H1 (cell line): ENCODE measurements at regions not wholly inside any gene's neighbourhood (a gene's known extent, or its start where the extent isn't known, plus 50 kb on each side); places are given as distances from the start of the nearest gene placed in this dataset.

ENCODE experiments used
- CTCF ChIA-PET: fragments of 300-600 bp; sonication (Branson Sonifier 250); formaldehyde crosslinking; loops from one replicate; lab custom pipeline; 2021; ENCODE audit not compliant: partially characterized antibody; lab: Charles Lee
- POLR2A ChIA-PET: fragments of 300-600 bp; sonication (Branson Sonifier 250); formaldehyde crosslinking; loops from one replicate; lab custom pipeline; 2021; ENCODE audit warnings: inconsistent platforms; ENCODE audit not compliant: partially characterized antibody; lab: Charles Lee
- DNase-seq, 2 experiments: peaks; one replicate each; pipeline versions ENCODE4 v3.0.0 to v3.0.0-alpha.2; 2010 to 2022; ENCODE audit warnings: low spot score in 2 of 2, low read depth in 1 of 2, mixed read lengths in 1 of 2
- FAIRE-seq: peaks from 2 replicates; lab custom pipeline; 2011; peaks lifted over from hg19 to GRCh38; lab: Jason Lieb, UNC
- H2AFZ ChIP-seq: 2 replicates; pipeline ENCODE4 v1.8.1; 2012; ENCODE audit warnings: low read length, inconsistent platforms
- H2AK5ac ChIP-seq: 2 replicates; pipeline ENCODE4 v1.6.1; 2013; ENCODE audit warnings: low read depth, low read length
- H2BK120ac ChIP-seq: replicated peaks from 2 replicates; pipeline ENCODE3; 2013; ENCODE audit warnings: low read depth, low read length, inconsistent platforms
- H2BK12ac ChIP-seq: 2 replicates; pipeline ENCODE4 v1.6.1; 2013; ENCODE audit warnings: low read depth, low read length
- H2BK15ac ChIP-seq: 2 replicates; pipeline ENCODE4 v1.6.1; 2013; ENCODE audit warnings: low read length
- H2BK20ac ChIP-seq: 2 replicates; pipeline ENCODE4 v1.6.1; 2013; ENCODE audit warnings: low read length
- H2BK5ac ChIP-seq: 2 replicates; pipeline ENCODE4 v1.6.1; 2013; ENCODE audit warnings: low read depth, low read length
- H3K14ac ChIP-seq: 2 replicates; pipeline ENCODE4 v1.6.1; 2013; ENCODE audit warnings: inconsistent platforms; ENCODE audit not compliant: insufficient read length
- H3K18ac ChIP-seq: 2 replicates; pipeline ENCODE4 v1.6.1; 2013; ENCODE audit warnings: low read length; ENCODE audit errors: extremely low read depth
- H3K23ac ChIP-seq: 2 replicates; pipeline ENCODE4 v1.6.1; 2013; ENCODE audit warnings: inconsistent platforms; ENCODE audit not compliant: insufficient read length
- H3K23me2 ChIP-seq: 2 replicates; pipeline ENCODE4 v1.6.1; 2013; ENCODE audit warnings: low read depth, low read length
- H3K27ac ChIP-seq: 2 replicates; pipeline ENCODE4 v1.6.1; 2011; ENCODE audit warnings: low read depth, low read length, inconsistent platforms
- H3K27me3 ChIP-seq, 4 experiments: replicated peaks in 1 of 4; 1 replicate in 1 of 4; 2 replicates in 3 of 4; pipeline versions ENCODE4 v1.6.1 to v1.8.1; 2011 to 2013; ENCODE audit warnings: low read length in 3 of 4, mild to moderate bottlenecking in 3 of 4, inconsistent platforms in 2 of 4, mixed read lengths in 2 of 4, moderate library complexity in 1 of 4; ENCODE audit not compliant: control insufficient read depth in 3 of 4, insufficient read depth in 3 of 4; ENCODE audit errors: extremely low read depth in 1 of 4
- H3K36me3 ChIP-seq, 4 experiments: 2 replicates each; pipeline versions ENCODE4 v1.6.1 to v1.8.1; 2011 to 2013; ENCODE audit warnings: mild to moderate bottlenecking in 4 of 4, low read length in 3 of 4, moderate library complexity in 2 of 4, control low read depth in 1 of 4, inconsistent platforms in 1 of 4; ENCODE audit not compliant: insufficient read depth in 4 of 4, control insufficient read depth in 2 of 4
- H3K4ac ChIP-seq: replicated peaks from 2 replicates; pipeline ENCODE3; 2013; ENCODE audit warnings: low read length, low read depth, mixed read lengths, inconsistent platforms; ENCODE audit not compliant: insufficient read length
- H3K4me1 ChIP-seq, 4 experiments: replicated peaks in 1 of 4; 1 replicate in 1 of 4; 2 replicates in 3 of 4; pipeline versions ENCODE4 v1.6.1 to v1.8.1; 2011 to 2013; ENCODE audit warnings: low read length in 3 of 4, inconsistent platforms in 2 of 4, mixed read lengths in 1 of 4; ENCODE audit not compliant: insufficient read depth in 4 of 4, control insufficient read depth in 3 of 4
- H3K4me2 ChIP-seq, 2 experiments: 2 replicates each; pipeline versions ENCODE4 v1.6.1 to v1.8.1; 2011 to 2013; ENCODE audit warnings: low read depth in 2 of 2, low read length in 2 of 2, control low read depth in 1 of 2, inconsistent platforms in 1 of 2, mild to moderate bottlenecking in 1 of 2; ENCODE audit not compliant: insufficient read depth in 1 of 2
- H3K4me3 ChIP-seq, 4 experiments: fragments of 200-600, 300-600 bp in 1 of 4; sonication (generic), shearing (Covaris generic), sonication (Bioruptor Twin) in 1 of 4; 2 replicates each; pipeline versions ENCODE4 v1.5.1 to v1.8.1; 2011 to 2016; ENCODE audit warnings: low read length in 4 of 4, low read depth in 3 of 4, control low read depth in 2 of 4, inconsistent platforms in 2 of 4, mild to moderate bottlenecking in 2 of 4, mixed read lengths in 1 of 4, moderate library complexity in 1 of 4; ENCODE audit not compliant: insufficient read depth in 2 of 4; ENCODE audit errors: extremely low read depth in 1 of 4
- H3K56ac ChIP-seq: replicated peaks from 2 replicates; pipeline ENCODE3; 2013; ENCODE audit warnings: low read depth, mild to moderate bottlenecking, mixed read lengths, low read length, inconsistent platforms; ENCODE audit not compliant: insufficient read length
- H3K79me1 ChIP-seq: 2 replicates; pipeline ENCODE4 v1.6.1; 2013; ENCODE audit warnings: low read depth, low read length, control low read depth
- H3K79me2 ChIP-seq, 2 experiments: 2 replicates each; pipeline versions ENCODE4 v1.6.1 to v1.8.1; 2012 to 2013; ENCODE audit warnings: low read length in 2 of 2, mild to moderate bottlenecking in 2 of 2, inconsistent platforms in 1 of 2; ENCODE audit not compliant: insufficient read depth in 2 of 2, control insufficient read depth in 1 of 2
- H3K9ac ChIP-seq, 4 experiments: replicated peaks in 1 of 4; 1 replicate in 1 of 4; 2 replicates in 3 of 4; pipeline versions ENCODE4 v1.6.1 to v1.8.1; 2011 to 2013; ENCODE audit warnings: low read depth in 3 of 4, low read length in 3 of 4, control low read depth in 2 of 4, mild to moderate bottlenecking in 2 of 4, moderate library complexity in 2 of 4, inconsistent platforms in 1 of 4; ENCODE audit errors: extremely low read depth in 1 of 4
- H3K9me3 ChIP-seq, 2 experiments: 2 replicates each; pipeline versions ENCODE4 v1.6.1 to v1.8.1; 2012 to 2013; ENCODE audit warnings: mild to moderate bottlenecking in 2 of 2, moderate library complexity in 2 of 2, control low read depth in 1 of 2, inconsistent platforms in 1 of 2, low read depth in 1 of 2, low read length in 1 of 2, mixed read lengths in 1 of 2; ENCODE audit not compliant: insufficient read depth in 2 of 2
- H4K20me1 ChIP-seq, 2 experiments: replicated peaks in 1 of 2; 2 replicates each; pipeline versions ENCODE3 to v1.8.1; 2011 to 2013; ENCODE audit warnings: inconsistent platforms in 2 of 2, low read length in 2 of 2, mild to moderate bottlenecking in 1 of 2; ENCODE audit not compliant: insufficient read depth in 2 of 2, control insufficient read depth in 1 of 2
- H4K5ac ChIP-seq: 2 replicates; pipeline ENCODE4 v1.6.1; 2013; ENCODE audit warnings: low read length, low read depth, mixed read lengths, inconsistent platforms; ENCODE audit not compliant: insufficient read length
- H4K8ac ChIP-seq: 2 replicates; pipeline ENCODE4 v1.8.0; 2013; ENCODE audit warnings: mild to moderate bottlenecking, moderate library complexity, low read length, inconsistent platforms; ENCODE audit not compliant: insufficient read depth; ENCODE audit errors: extremely low read depth
- H4K91ac ChIP-seq: replicated peaks from 2 replicates; pipeline ENCODE3; 2013; ENCODE audit warnings: low read length, mixed read lengths, inconsistent platforms; ENCODE audit not compliant: insufficient read length
- CEBPB ChIP-seq: IDR thresholded peaks from 2 replicates; pipeline ENCODE4 v1.6.1; 2012; ENCODE audit warnings: low read depth, low read length
- CHD1 ChIP-seq: IDR thresholded peaks from 2 replicates; pipeline ENCODE4 v1.6.1; 2012; ENCODE audit warnings: low read depth, low read length, improper control_type of control experiment
- CHD2 ChIP-seq: IDR thresholded peaks from 2 replicates; pipeline ENCODE4 v1.6.1; 2012; ENCODE audit warnings: low read length, improper control_type of control experiment
- EP300 ChIP-seq, 2 experiments: IDR thresholded peaks; 1 replicate in 1 of 2; 2 replicates in 1 of 2; pipeline ENCODE4 v1.6.1; 2011 to 2012; ENCODE audit warnings: low read depth in 2 of 2, low read length in 2 of 2, mild to moderate bottlenecking in 2 of 2, borderline replicate concordance in 1 of 2, inconsistent platforms in 1 of 2, moderate library complexity in 1 of 2
- GABPA ChIP-seq: IDR thresholded peaks from 2 replicates; pipeline ENCODE4 v1.6.1; 2011; ENCODE audit warnings: mild to moderate bottlenecking, low read length, moderate library complexity, borderline replicate concordance; ENCODE audit not compliant: insufficient read depth
- HDAC6 ChIP-seq: IDR thresholded peaks from one replicate; pipeline ENCODE4 v1.7.1; 2012; ENCODE audit warnings: low read depth, mild to moderate bottlenecking, inconsistent platforms, low read length, moderate library complexity
- RBBP5 ChIP-seq: IDR thresholded peaks from 2 replicates; pipeline ENCODE4 v1.7.1; 2012; ENCODE audit warnings: low read depth, mild to moderate bottlenecking, inconsistent platforms, low read length, moderate library complexity, borderline replicate concordance
- RXRA ChIP-seq: IDR thresholded peaks from 2 replicates; pipeline ENCODE4 v1.6.1; 2011; ENCODE audit warnings: low read depth, mild to moderate bottlenecking, low read length, moderate library complexity; ENCODE audit not compliant: insufficient read depth
- SIX5 ChIP-seq: IDR thresholded peaks from 2 replicates; pipeline ENCODE4 v1.6.1; 2011; ENCODE audit warnings: mild to moderate bottlenecking, low read depth, low read length
- SRF ChIP-seq: IDR thresholded peaks from 2 replicates; pipeline ENCODE4 v1.6.1; 2011; ENCODE audit warnings: mild to moderate bottlenecking, low read depth, low read length, moderate library complexity
- TBP ChIP-seq: IDR thresholded peaks from 2 replicates; pipeline ENCODE4 v1.6.1; 2011; ENCODE audit warnings: low read depth, low read length, improper control_type of control experiment
- TEAD4 ChIP-seq: IDR thresholded peaks from 2 replicates; pipeline ENCODE4 v1.6.1; 2012; ENCODE audit warnings: low read depth, low read length, inconsistent platforms, mixed read lengths
- WGBS, 2 experiments: shearing (Covaris generic) in 1 of 2; methylation state at CpG; one replicate each; pipeline versions ENCODE4 v1.1.6 to v1.1.7; 2013 to 2015; ENCODE audit warnings: low lambda C conversion rate in 2 of 2, mixed read lengths in 2 of 2, inconsistent platforms in 1 of 2, low coverage in 1 of 2, missing lambda C conversion rate in 1 of 2; ENCODE audit not compliant: insufficient replicate concordance in 2 of 2, insufficient coverage in 1 of 2, insufficient read length in 1 of 2; ENCODE audit errors: extremely low coverage in 1 of 2, missing lambda C conversion rate in 1 of 2; 5-methylcytosine and 5-hydroxymethylcytosine counted together
- TF ChIP-seq, protein P1 (sequence below): IDR thresholded peaks from 2 replicates; pipeline ENCODE4 v1.6.1; 2012; ENCODE audit warnings: low read length, inconsistent platforms

DNA sequence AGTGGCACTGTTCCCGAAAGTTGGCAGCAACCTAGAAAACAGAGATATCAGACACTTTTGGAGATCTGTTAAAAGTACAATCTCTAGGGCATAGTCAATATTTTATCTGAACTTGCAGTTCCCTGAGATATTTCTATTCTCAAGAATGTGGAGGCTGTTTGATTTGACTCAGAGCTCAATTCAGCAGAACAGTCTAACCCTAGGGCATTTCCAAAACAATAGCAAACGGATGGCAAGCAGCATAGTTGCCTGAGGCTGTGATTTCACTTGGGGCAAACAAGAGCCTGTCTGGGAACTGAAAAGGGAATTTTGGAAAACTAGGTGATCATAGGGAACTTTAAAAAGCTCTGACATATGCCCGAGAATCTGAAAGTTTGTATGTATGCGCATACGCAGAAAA lies 772.8 kb upstream of the LRRTM1 start:
- peak overlapping the region; percentile 8 to 35; a peak in 1 of 4 replicates for H3K4me2 ChIP-seq
- no peak overlapping the region for H4K91ac ChIP-seq
- no peak overlapping the region for H3K14ac ChIP-seq
- TF ChIP-seq CHD1, result no peak
- TF ChIP-seq SRF, result no peak
- no peak for TF ChIP-seq RBBP5
- TF ChIP-seq, protein P1, sequence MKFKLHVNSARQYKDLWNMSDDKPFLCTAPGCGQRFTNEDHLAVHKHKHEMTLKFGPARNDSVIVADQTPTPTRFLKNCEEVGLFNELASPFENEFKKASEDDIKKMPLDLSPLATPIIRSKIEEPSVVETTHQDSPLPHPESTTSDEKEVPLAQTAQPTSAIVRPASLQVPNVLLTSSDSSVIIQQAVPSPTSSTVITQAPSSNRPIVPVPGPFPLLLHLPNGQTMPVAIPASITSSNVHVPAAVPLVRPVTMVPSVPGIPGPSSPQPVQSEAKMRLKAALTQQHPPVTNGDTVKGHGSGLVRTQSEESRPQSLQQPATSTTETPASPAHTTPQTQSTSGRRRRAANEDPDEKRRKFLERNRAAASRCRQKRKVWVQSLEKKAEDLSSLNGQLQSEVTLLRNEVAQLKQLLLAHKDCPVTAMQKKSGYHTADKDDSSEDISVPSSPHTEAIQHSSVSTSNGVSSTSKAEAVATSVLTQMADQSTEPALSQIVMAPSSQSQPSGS, result no peak
- no peak for TF ChIP-seq TBP
- no peak for TF ChIP-seq GABPA
- TF ChIP-seq RXRA, result no peak
- no peak for TF ChIP-seq TEAD4
- no peak for TF ChIP-seq SIX5
- no peak for TF ChIP-seq CEBPB
- no peak for TF ChIP-seq EP300 (IDR thresholded peaks at IDR 0.05; ENCODE audit: borderline replicate concordance in 1 of 2, low read depth in 2 of 2, low read length in 2 of 2)
- TF ChIP-seq HDAC6, result no peak
- TF ChIP-seq CHD2, result no peak

More for the DNA sequence above, 772.8 kb upstream of the LRRTM1 start:
- peak in 1 of 2 experiments; percentile 36 for DNase-seq
- H3K4ac ChIP-seq, result no peak overlapping the region
- H3K36me3 ChIP-seq, result no peaks in the 10 kb centered on the region
- no peak overlapping the region for H2BK15ac ChIP-seq
- no peak overlapping the region for H2AFZ ChIP-seq
- H3K27me3 ChIP-seq, result no peaks in the 10 kb centered on the region
- H3K23ac ChIP-seq, result no peak overlapping the region
- H3K9me3 ChIP-seq, result no peaks in the 10 kb centered on the region
- peak overlapping the region; percentile 77; the same call in 1 of the 2 replicates for H2BK20ac ChIP-seq
- H2BK120ac ChIP-seq, result no peak overlapping the region
- no peak overlapping the region for H2BK12ac ChIP-seq
- H4K8ac ChIP-seq, result no peak overlapping the region
- CTCF ChIA-PET, result interaction anchor here (0.6 to 2.8 kb wide), 3 partner anchors 10 to 17 kb away, joined by 3 to 14 read pairs (median 3); no protein-coding TSS in a partner anchor
- H4K20me1 ChIP-seq, result no peaks in the 10 kb centered on the region
- FAIRE-seq, result no peak
- H3K56ac ChIP-seq, result no peak overlapping the region
- no peak overlapping the region for H3K4me3 ChIP-seq
- H3K4me1 ChIP-seq, result peaks cover 0 to 6% (median 2%) of the 10 kb centered on the region in 4 experiments; a peak in 3 of 7 replicates
- H2BK5ac ChIP-seq, result no peak overlapping the region
- H3K18ac ChIP-seq, result no peak overlapping the region
- no peaks in the 10 kb centered on the region for H3K23me2 ChIP-seq
- H3K9ac ChIP-seq, result no peak overlapping the region
- no peak overlapping the region for H3K27ac ChIP-seq
- no peak overlapping the region for H2AK5ac ChIP-seq
- POLR2A ChIA-PET, result no interaction called here
- H3K79me1 ChIP-seq, result no peaks in the 10 kb centered on the region
- 66% methylated on average over 5 of the region's 5 CpGs; no CpG with 5 or more reads in 1 of the 2 experiments for WGBS, 2 experiments
- H3K79me2 ChIP-seq, result no peaks in the 10 kb centered on the region
- H4K5ac ChIP-seq, result no peak overlapping the region
